ENCODE measurements at regions not wholly inside any gene's neighbourhood (a gene's known extent, or its start where the extent isn't known, plus 50 kb on each side); places are given as distances from the start of the nearest gene placed in this dataset.
"Not testable (repeated sequence)": the region's sequence is repeated elsewhere in the genome, so short reads cannot be mapped to it uniquely, and the experiment has no call there.

- FAIRE-seq; H2BK5ac ChIP-seq (ENCODE audit: low read depth, low read length); H3K14ac ChIP-seq (ENCODE audit: insufficient read length); H2AFZ ChIP-seq (ENCODE audit: low read length); H2BK120ac ChIP-seq (replicated peaks; ENCODE audit: low read depth, low read length); H3K9me3 ChIP-seq (ENCODE audit: insufficient read depth in 2 of 2, low read depth in 1 of 2, low read length in 1 of 2); H3K27me3 ChIP-seq (replicated peaks in 1 of 4; ENCODE audit: control insufficient read depth in 3 of 4, extremely low read depth in 1 of 4, insufficient read depth in 3 of 4, low read length in 3 of 4); H2BK12ac ChIP-seq (ENCODE audit: low read depth, low read length); H3K4me1 ChIP-seq (replicated peaks in 1 of 4; ENCODE audit: control insufficient read depth in 3 of 4, insufficient read depth in 4 of 4, low read length in 3 of 4); H4K8ac ChIP-seq (ENCODE audit: extremely low read depth, insufficient read depth, low read length); H4K20me1 ChIP-seq (replicated peaks in 1 of 2; ENCODE audit: control insufficient read depth in 1 of 2, insufficient read depth in 2 of 2, low read length in 2 of 2); H3K4me2 ChIP-seq (ENCODE audit: insufficient read depth in 1 of 2, low read depth in 2 of 2, low read length in 2 of 2); H3K4ac ChIP-seq (replicated peaks; ENCODE audit: insufficient read length, low read depth, low read length); H3K79me1 ChIP-seq (ENCODE audit: low read depth, low read length); H3K27ac ChIP-seq (ENCODE audit: low read depth, low read length); H3K9ac ChIP-seq (replicated peaks in 1 of 4; ENCODE audit: extremely low read depth in 1 of 4, low read depth in 3 of 4, low read length in 3 of 4); H3K56ac ChIP-seq (replicated peaks; ENCODE audit: insufficient read length, low read depth, low read length); H3K23ac ChIP-seq (ENCODE audit: insufficient read length); H2AK5ac ChIP-seq (ENCODE audit: low read depth, low read length); POLR2A ChIA-PET (ENCODE audit: partially characterized antibody); H2BK15ac ChIP-seq (ENCODE audit: low read length); H3K18ac ChIP-seq (ENCODE audit: extremely low read depth, low read length); H3K4me3 ChIP-seq (ENCODE audit: extremely low read depth in 1 of 4, insufficient read depth in 2 of 4, low read depth in 3 of 4, low read length in 4 of 4); H4K91ac ChIP-seq (replicated peaks; ENCODE audit: insufficient read length, low read length); H3K79me2 ChIP-seq (ENCODE audit: control insufficient read depth in 1 of 2, insufficient read depth in 2 of 2, low read length in 2 of 2); H3K23me2 ChIP-seq (ENCODE audit: low read depth, low read length); H3K36me3 ChIP-seq (ENCODE audit: control insufficient read depth in 2 of 4, insufficient read depth in 4 of 4, low read length in 3 of 4); H4K5ac ChIP-seq (ENCODE audit: insufficient read length, low read depth, low read length); CTCF ChIA-PET (ENCODE audit: partially characterized antibody); DNase-seq (ENCODE audit: low read depth in 1 of 2, low spot score in 2 of 2); H2BK20ac ChIP-seq (ENCODE audit: low read length): not testable (repeated sequence)
- 79% methylated on average over 1 of the region's 1 CpG; no CpG with 5 or more reads in 1 of the 2 experiments for WGBS, 2 experiments (ENCODE audit: extremely low coverage in 1 of 2, insufficient coverage in 1 of 2, insufficient read length in 1 of 2, insufficient replicate concordance in 2 of 2, low coverage in 1 of 2, low lambda C conversion rate in 2 of 2, missing lambda C conversion rate in 1 of 2)
Observed at GRCh38 chr5:109283086-109283485, 126.7 kb downstream of the PJA2 start.
